B cell (primary cell): ENCODE measurements at regions not wholly inside any gene's neighbourhood (a gene's known extent, or its start where the extent isn't known, plus 50 kb on each side); places are given as distances from the start of the nearest gene placed in this dataset.

Experiments used
- ATAC-seq: fragments of 200-7000 bp; cut with Tn5 transposase; one replicate; pipeline ENCODE4 v1.10.0; 2021; ENCODE audit warnings: low read depth, mild to moderate bottlenecking, moderate number of reproducible peaks, moderate library complexity
- CTCF ChIA-PET: fragments of 350-600 bp; sonication (Branson Sonifier 250); formaldehyde crosslinking; loops from one replicate; lab custom pipeline; 2021; ENCODE audit warnings: antibody characterized with exemption, inconsistent platforms; lab: Charles Lee
- POLR2A ChIA-PET: fragments of 350-600 bp; sonication (Branson Sonifier 250); formaldehyde crosslinking; loops from one replicate; lab custom pipeline; 2021; ENCODE audit warnings: antibody characterized with exemption; lab: Charles Lee
- DNase-seq: peaks from one replicate; pipeline ENCODE4 v3.0.0; 2013
- H2AFZ ChIP-seq: 2 replicates; pipeline ENCODE4 v1.6.1; 2012; ENCODE audit warnings: mild to moderate bottlenecking, low read depth, low read length; ENCODE audit not compliant: insufficient read depth, poor library complexity, severe bottlenecking
- H3K27ac ChIP-seq, 2 donors: 1 replicate in 1 of 2; 2 replicates in 1 of 2; pipeline ENCODE4 v1.5.1; 2012 to 2013; ENCODE audit warnings: low read length in 2 of 2, mild to moderate bottlenecking in 2 of 2, moderate library complexity in 1 of 2
- H3K27me3 ChIP-seq, 4 experiments: fragments of 200-600 bp in 1 of 4; sonication (generic) in 1 of 4; replicated peaks in 1 of 4; 1 replicate in 2 of 4; 2 replicates in 2 of 4; pipeline versions ENCODE4 v1.6.1 to v1.7.0; 2013 to 2016; ENCODE audit warnings: low read length in 3 of 4, mild to moderate bottlenecking in 2 of 4, mixed read lengths in 1 of 4, moderate library complexity in 1 of 4; ENCODE audit not compliant: insufficient read depth in 4 of 4, control insufficient read depth in 3 of 4; ENCODE audit errors: control extremely low read depth in 1 of 4
- H3K36me3 ChIP-seq, 2 experiments: replicated peaks in 1 of 2; 1 replicate in 1 of 2; 2 replicates in 1 of 2; pipeline versions ENCODE4 v1.6.1 to v1.7.1; 2013; ENCODE audit warnings: low read length in 1 of 2; ENCODE audit not compliant: insufficient read depth in 2 of 2, control insufficient read depth in 1 of 2; ENCODE audit errors: control extremely low read depth in 1 of 2, extremely low read depth in 1 of 2
- H3K4me1 ChIP-seq, 2 donors: fragments of 200-600 bp in 1 of 2; sonication (generic) in 1 of 2; 1 replicate in 1 of 2; 2 replicates in 1 of 2; pipeline versions ENCODE4 v1.5.1 to v1.6.1; 2013 to 2017; ENCODE audit warnings: low read length in 2 of 2; ENCODE audit not compliant: control insufficient read depth in 2 of 2, insufficient read depth in 2 of 2
- H3K4me2 ChIP-seq: replicated peaks from 2 replicates; pipeline ENCODE3; 2012; ENCODE audit warnings: mild to moderate bottlenecking, low read depth, low read length; ENCODE audit not compliant: poor library complexity, severe bottlenecking
- H3K4me3 ChIP-seq, 5 experiments: fragments of 200-600 bp in 1 of 5; sonication (generic) in 1 of 5; 1 replicate in 3 of 5; 2 replicates in 2 of 5; pipeline versions ENCODE4 v1.5.1 to v1.7.0; 2011 to 2016; ENCODE audit warnings: low read length in 4 of 5, mild to moderate bottlenecking in 4 of 5, low read depth in 2 of 5, control low read depth in 1 of 5, moderate library complexity in 1 of 5; ENCODE audit not compliant: insufficient read depth in 1 of 5; ENCODE audit errors: control extremely low read depth in 1 of 5, extremely low read depth in 1 of 5
- H3K79me2 ChIP-seq: fragments of 200-600 bp; sonication (generic); one replicate; pipeline ENCODE4 v1.6.0; 2016; ENCODE audit warnings: low read length; ENCODE audit not compliant: control insufficient read depth, insufficient read depth
- H3K9ac ChIP-seq: fragments of 200-600 bp; sonication (generic); 2 replicates; pipeline ENCODE4 v1.6.1; 2017; ENCODE audit warnings: mild to moderate bottlenecking, low read length, moderate library complexity
- H3K9me3 ChIP-seq, 3 donors: one replicate each; pipeline versions ENCODE4 v1.6.1 to v1.7.1; 2013; ENCODE audit warnings: low read length in 2 of 3; ENCODE audit not compliant: control insufficient read depth in 2 of 3, insufficient read depth in 1 of 3; ENCODE audit errors: control extremely low read depth in 1 of 3
- H4K20me1 ChIP-seq: 2 replicates; pipeline ENCODE4 v1.6.0; 2012; ENCODE audit warnings: mild to moderate bottlenecking, low read length; ENCODE audit not compliant: insufficient read depth, control insufficient read depth, poor library complexity, severe bottlenecking
- H3K27ac Mint-ChIP-seq: one replicate; pipeline ENCODE4 v1.8.0; 2021; ENCODE audit warnings: mixed read lengths
- H3K27me3 Mint-ChIP-seq: one replicate; pipeline ENCODE4 v1.8.0; 2021; ENCODE audit warnings: mixed read lengths
- H3K4me1 Mint-ChIP-seq: one replicate; pipeline ENCODE4 v1.8.0; 2021; ENCODE audit warnings: mixed read lengths
- H3K4me3 Mint-ChIP-seq: one replicate; pipeline ENCODE4 v1.8.0; 2021; ENCODE audit warnings: mixed read lengths
- H3K9me3 Mint-ChIP-seq: one replicate; pipeline ENCODE4 v1.8.0; 2022; ENCODE audit warnings: mixed read lengths; ENCODE audit not compliant: insufficient read depth
- EZH2 ChIP-seq: IDR thresholded peaks from 2 replicates; pipeline ENCODE4 v1.6.1; 2012; ENCODE audit warnings: borderline replicate concordance, low read depth, mild to moderate bottlenecking, moderate library complexity, low read length; ENCODE audit not compliant: insufficient read depth, poor library complexity, severe bottlenecking
- WGBS: methylation state at CpG from one replicate; pipeline ENCODE4 v1.1.5; 2013; ENCODE audit warnings: missing lambda C conversion rate; ENCODE audit not compliant: insufficient coverage; 5-methylcytosine and 5-hydroxymethylcytosine counted together
- intact Hi-C: fragments of 100-400 bp; cut with micrococcal nuclease; formaldehyde crosslinking; loops from one replicate; pipeline ENCODE4 v1.10.0; 2022
- TF ChIP-seq, protein P1 (sequence below): fragments of 200-600 bp; IDR thresholded peaks from one replicate; pipeline ENCODE4 v1.8.0; 2022; ENCODE audit warnings: antibody characterized with exemption, mild to moderate bottlenecking

- POLR2A ChIA-PET: no interaction called here
- intact Hi-C loops: no loop called here
- ATAC-seq (no peak), DNase-seq (no peak)
- Histone ChIP-seq H3K9ac (no peak overlapping the region), H3K27me3 (no peaks in the 10 kb centered on the region), H3K36me3 (no peaks in the 10 kb centered on the region), H4K20me1 (no peaks in the 10 kb centered on the region), H3K4me2 (no peak overlapping the region), H2AFZ (no peak overlapping the region), H3K4me1 (no peaks in the 10 kb centered on the region), H3K79me2 (no peaks in the 10 kb centered on the region), H3K27ac (no peak overlapping the region), H3K9me3 (no peaks in the 10 kb centered on the region), H3K4me3 (no peak overlapping the region)
- H3K27me3 Mint-ChIP-seq: no peaks in the 10 kb centered on the region
- H3K9me3 Mint-ChIP-seq: no peaks in the 10 kb centered on the region
- TF ChIP-seq EZH2: no peak
- TF ChIP-seq, protein P1, sequence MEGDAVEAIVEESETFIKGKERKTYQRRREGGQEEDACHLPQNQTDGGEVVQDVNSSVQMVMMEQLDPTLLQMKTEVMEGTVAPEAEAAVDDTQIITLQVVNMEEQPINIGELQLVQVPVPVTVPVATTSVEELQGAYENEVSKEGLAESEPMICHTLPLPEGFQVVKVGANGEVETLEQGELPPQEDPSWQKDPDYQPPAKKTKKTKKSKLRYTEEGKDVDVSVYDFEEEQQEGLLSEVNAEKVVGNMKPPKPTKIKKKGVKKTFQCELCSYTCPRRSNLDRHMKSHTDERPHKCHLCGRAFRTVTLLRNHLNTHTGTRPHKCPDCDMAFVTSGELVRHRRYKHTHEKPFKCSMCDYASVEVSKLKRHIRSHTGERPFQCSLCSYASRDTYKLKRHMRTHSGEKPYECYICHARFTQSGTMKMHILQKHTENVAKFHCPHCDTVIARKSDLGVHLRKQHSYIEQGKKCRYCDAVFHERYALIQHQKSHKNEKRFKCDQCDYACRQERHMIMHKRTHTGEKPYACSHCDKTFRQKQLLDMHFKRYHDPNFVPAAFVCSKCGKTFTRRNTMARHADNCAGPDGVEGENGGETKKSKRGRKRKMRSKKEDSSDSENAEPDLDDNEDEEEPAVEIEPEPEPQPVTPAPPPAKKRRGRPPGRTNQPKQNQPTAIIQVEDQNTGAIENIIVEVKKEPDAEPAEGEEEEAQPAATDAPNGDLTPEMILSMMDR: no peak
- CTCF ChIA-PET: no interaction called here
- H3K4me3 Mint-ChIP-seq: no peak overlapping the region
- 94% methylated on average over 2 of the region's 2 CpGs for WGBS
- H3K4me1 Mint-ChIP-seq: no peaks in the 10 kb centered on the region
- H3K27ac Mint-ChIP-seq: no peak overlapping the region
Measured at GRCh38 chr9:115263371-115264075, 145.6 kb upstream of the TNC start.

GRCh38 chr9:115264313-115264712 lies 146.4 kb upstream of the TNC start:
- Mint-ChIP-seq H3K27ac (no peak overlapping the region), H3K9me3 (peaks cover 2% of the 10 kb centered on the region), H3K4me1 (peaks cover under 1% of the 10 kb centered on the region), H3K27me3 (no peaks in the 10 kb centered on the region), H3K4me3 (no peak overlapping the region)
- no peak overlapping the region for H2AFZ ChIP-seq
- H3K4me3 ChIP-seq: no peak overlapping the region
- H3K9me3 ChIP-seq: no peaks in the 10 kb centered on the region
- no peak overlapping the region for H3K9ac ChIP-seq
- H3K27me3 ChIP-seq: no peaks in the 10 kb centered on the region
- CTCF ChIA-PET: no interaction called here
- no peaks in the 10 kb centered on the region for H3K36me3 ChIP-seq
- no peak overlapping the region for H3K27ac ChIP-seq
- ATAC-seq (no peak), DNase-seq (no peak)
- no peak for TF ChIP-seq EZH2
- TF ChIP-seq, protein P1: no peak
- intact Hi-C loops: no loop called here
- no CpG with 5 or more reads among the region's 1 CpG for WGBS
- no peak overlapping the region for H3K4me2 ChIP-seq
- H4K20me1 ChIP-seq: no peaks in the 10 kb centered on the region
- POLR2A ChIA-PET: no interaction called here
- no peaks in the 10 kb centered on the region for H3K4me1 ChIP-seq
- H3K79me2 ChIP-seq: no peaks in the 10 kb centered on the region
